NCI-H446 (cell line): ENCODE measurements at regions not wholly inside any gene's neighbourhood (a gene's known extent, or its start where the extent isn't known, plus 50 kb on each side); places are given as distances from the start of the nearest gene placed in this dataset.

ENCODE experiments used
- DNase-seq, 2 experiments: peaks; one replicate each; lab custom pipeline; 2025; lab: John Stamatoyannopoulos, UW

DNA sequence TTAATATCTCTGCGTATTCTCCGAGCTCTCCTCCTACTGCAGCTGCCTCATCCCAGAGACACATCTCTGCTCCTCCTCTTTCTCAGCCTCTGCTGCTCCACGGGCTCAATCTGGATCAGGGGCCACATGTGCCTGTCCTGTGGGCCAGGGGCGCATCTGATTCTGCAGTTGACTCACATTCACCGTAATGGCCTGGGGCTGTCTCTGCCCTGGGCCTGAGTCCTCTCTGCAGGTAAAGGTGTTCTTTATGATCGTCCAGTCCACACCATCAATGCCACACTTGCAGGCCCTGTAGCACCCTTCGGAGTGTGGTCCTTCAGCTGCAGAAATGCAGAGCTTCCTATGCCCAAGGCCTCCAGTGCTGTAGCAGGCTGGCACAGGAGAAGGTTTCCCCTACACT lies 154.5 kb downstream of the OAT start:
- DNase-seq, result no peak

DNA sequence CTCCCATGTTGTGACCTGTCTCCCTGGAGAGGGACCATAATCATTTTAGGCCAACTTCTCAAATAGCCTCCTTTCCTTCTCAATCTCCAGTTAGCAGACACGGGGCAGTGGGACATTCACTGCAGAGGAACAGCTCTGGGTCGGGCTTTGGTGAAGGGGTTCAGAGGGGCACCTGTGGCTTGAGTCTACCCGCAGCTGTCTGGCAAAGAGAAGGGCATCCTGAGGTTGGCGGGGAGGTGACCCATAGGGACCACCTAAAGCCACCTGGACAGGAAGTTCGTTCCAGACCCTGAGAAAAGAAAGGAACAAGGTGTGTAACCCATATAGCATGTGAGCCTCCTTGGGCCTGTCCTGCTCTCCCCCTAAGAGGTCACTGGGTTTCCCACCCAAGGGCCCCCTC lies 155.0 kb downstream of the OAT start:
- no peak for DNase-seq

- DNase-seq, result no peak
Observed at GRCh38 chr10:124262971-124263370, 155.8 kb downstream of the OAT start.

GRCh38 chr10:124262234-124262865 lies 156.4 kb downstream of the OAT start:
- DNase-seq, result no peak

DNA sequence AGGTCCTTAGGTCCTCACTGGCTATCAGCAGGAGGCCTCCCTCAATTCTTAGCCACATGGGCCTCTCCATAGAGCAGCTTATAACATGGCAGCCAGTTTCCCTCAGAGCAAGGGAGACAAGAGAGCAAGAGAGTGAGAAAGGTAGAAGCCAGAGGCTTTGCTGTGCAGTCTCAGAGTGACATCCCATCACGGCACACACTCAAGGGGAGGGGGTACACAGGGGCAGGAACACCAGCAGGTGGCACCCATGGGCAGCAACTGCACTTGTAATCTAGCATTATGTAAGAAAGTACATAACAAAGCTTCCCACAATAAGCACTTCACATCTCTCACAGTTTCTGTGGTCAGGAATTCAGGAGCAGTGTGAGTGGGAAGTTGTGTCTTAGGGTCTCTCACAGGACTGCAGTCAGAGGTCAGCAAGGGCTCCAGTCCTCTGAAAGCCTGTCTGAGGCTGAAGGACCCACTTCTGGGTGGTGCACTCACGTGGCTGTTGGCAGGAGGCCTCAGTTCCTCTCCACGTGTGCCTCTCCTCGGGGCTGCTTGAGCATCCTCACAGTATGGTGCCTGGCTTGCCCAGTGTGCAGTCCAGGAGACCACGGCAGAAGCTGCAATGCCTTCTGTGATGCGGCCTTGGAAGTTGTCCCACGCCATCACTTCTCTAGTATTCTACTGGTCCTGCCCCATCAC lies 159.4 kb downstream of the OAT start:
- DNase-seq, result no peak

GRCh38 chr10:124257781-124258180 lies 160.9 kb downstream of the OAT start:
- no peak for DNase-seq

- no peak for DNase-seq
Observed at GRCh38 chr10:124256151-124256550, 162.6 kb downstream of the OAT start.

GRCh38 chr10:124255556-124255955 lies 162.2 kb upstream of the CHST15 start:
- no peak for DNase-seq

- no peak for DNase-seq
Observed at GRCh38 chr10:124254490-124254889, 161.1 kb upstream of the CHST15 start.

- no peak for DNase-seq
Observed at GRCh38 chr10:124253006-124253405, 159.6 kb upstream of the CHST15 start.

GRCh38 chr10:124252097-124252715 lies 158.8 kb upstream of the CHST15 start:
- no peak for DNase-seq

GRCh38 chr10:124251317-124252065 lies 158.1 kb upstream of the CHST15 start:
- no peak for DNase-seq

DNA sequence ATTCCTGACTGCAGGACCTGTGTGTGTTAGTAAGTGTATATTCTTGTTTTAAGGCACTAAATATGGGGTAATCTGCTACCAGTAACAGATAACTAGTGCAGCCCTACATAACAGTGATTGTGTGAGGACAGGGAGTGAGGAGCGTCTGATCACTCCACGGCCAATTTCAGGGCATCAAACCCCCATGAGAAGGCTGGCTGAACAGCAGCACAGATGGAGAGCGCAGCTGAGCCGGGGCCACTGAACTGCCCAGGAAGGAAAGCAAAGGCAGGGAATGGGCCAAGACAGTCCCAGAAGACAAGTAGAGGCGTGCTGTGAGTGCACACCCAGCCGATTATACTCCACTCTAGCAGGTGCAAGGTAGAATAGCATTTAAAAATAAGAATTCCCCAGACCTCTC lies 157.1 kb upstream of the CHST15 start:
- no peak for DNase-seq

DNA sequence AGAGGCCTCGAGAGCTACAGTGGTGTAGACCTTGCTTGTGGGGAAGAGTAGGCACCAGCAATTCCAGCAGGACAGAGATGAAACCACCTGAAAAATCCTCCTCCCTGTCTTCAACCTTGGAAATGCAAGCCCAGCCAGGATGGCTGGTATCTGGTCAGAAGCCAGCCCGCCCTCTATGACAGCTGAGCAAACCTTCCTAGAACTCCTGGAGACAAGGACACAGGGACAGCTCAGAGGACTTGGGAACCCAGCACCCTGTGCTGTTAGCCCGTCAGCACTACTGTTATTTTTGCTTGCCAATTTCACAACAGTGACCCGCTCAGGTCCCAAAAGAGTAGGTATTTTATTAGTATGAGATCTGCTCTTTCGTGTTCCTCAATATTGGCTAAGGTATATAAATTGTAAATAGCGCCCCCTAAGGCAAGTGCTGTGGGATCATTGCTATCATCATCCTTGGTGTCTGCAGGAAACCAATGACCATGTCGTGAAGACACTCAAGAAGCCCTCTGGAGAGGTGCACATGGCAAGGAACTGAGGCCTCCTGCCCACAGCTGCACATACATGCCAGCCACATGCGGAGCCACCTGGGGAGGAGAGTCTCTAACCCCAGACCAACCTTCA lies 156.5 kb upstream of the CHST15 start:
- no peak for DNase-seq

- no peak for DNase-seq
Observed at GRCh38 chr10:124249196-124249595, 155.8 kb upstream of the CHST15 start.

GRCh38 chr10:124248056-124249045 lies 155.0 kb upstream of the CHST15 start:
- DNase-seq, result no peak

GRCh38 chr10:124245806-124246440 lies 152.5 kb upstream of the CHST15 start:
- no peak for DNase-seq

DNA sequence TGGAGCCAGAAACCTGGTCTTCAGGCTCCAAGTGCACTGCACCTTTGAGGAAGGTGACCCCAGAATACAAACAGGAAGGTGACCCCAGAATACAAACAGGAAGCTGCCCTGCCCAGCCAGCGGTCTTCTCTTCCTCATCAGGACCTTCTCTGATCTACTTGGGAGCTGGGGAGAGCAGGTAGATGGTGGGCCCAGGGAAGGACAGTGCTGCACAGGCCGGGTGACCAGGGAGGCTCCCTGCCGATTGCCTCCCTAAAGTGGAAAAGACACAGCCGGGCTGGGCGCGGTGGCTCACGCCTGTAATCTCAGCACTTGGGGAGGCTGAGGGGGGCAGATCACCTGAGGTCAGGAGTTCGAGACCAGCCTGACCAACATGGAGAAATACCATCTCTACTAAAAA lies 151.8 kb upstream of the CHST15 start:
- DNase-seq, result no peak

DNA sequence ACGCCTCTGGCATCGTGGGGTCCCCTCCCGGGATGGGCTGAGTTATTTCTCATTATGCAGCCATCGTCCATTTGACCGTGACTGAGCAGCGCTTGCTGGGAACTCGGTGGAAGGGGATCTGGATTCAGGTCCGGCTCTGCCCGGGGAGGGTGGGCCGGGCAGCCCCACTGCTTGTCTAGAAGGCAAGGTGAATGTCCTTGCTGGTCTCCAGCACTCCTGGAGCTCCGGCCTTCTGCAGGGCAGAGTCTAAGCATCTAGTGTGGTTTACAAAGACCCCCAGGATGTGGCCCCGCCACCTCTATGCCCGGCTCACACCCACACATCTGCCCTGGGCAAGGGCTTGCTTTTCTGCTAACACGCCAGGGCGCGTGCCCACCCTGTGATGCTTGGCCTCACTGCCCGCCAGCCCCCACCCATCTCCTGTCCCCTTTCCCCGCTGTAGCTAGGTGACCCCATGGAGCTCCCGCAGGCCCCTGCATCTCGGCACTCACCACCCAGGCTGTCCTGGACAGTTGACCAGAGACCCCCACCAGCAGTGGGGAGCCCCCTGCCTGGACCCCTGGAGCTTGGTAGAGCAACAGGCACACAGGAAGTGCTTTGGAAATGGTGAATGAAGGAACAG lies 151.0 kb upstream of the CHST15 start:
- no peak for DNase-seq

DNA sequence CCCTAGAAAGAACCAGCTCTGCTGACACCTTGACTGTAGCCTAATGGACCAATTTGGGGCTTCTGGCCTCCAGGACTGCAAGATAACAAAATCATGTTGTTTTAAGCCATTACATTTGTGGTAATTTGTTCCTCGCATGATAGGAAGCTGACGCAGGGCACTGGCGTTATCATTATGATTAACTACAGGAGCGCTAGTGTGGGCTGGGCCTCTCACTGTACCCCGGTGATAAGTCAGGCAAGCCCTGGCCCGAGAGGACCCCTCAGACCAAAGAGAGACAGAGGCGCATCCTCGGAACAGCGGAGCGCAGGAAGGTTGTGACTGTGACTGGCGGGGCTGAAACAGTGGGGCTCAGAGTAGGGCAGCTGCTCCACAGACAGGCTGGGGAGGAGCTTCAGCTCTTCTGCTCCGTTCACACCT lies 150.3 kb upstream of the CHST15 start:
- no peak for DNase-seq
